Inflammatory macrophage treated with lipopolysaccharide for 1 hour (primary cell): ENCODE measurements at regions not wholly inside any gene's neighbourhood (a gene's known extent, or its start where the extent isn't known, plus 50 kb on each side); places are given as distances from the start of the nearest gene placed in this dataset.

Source experiments
- DNase-seq, 2 donors: peaks; one replicate each; pipeline ENCODE4 v3.0.0-alpha.2; 2020 to 2022

GRCh38 chr6:63371104-63371715 is 51.4 kb upstream of the LGSN start:
- DNase-seq, result no peak

GRCh38 chr6:63372951-63373533 is 53.3 kb upstream of the LGSN start:
- no peak for DNase-seq

GRCh38 chr6:63389191-63389844 is 69.5 kb upstream of the LGSN start:
- no peak for DNase-seq

GRCh38 chr6:63391203-63391970 is 71.6 kb upstream of the LGSN start:
- no peak for DNase-seq

- no peak for DNase-seq
Measured at GRCh38 chr6:63392092-63392724, 72.4 kb upstream of the LGSN start.

GRCh38 chr6:63394656-63395308 is 75.0 kb upstream of the LGSN start:
- no peak for DNase-seq

GRCh38 chr6:63395381-63395780 is 75.6 kb upstream of the LGSN start:
- DNase-seq, result no peak

GRCh38 chr6:63403725-63404124 is 83.9 kb upstream of the LGSN start:
- DNase-seq, result no peak

GRCh38 chr6:63410435-63411426 is 90.9 kb upstream of the LGSN start:
- no peak for DNase-seq

- DNase-seq, result no peak
Measured at GRCh38 chr6:63415286-63415685, 95.5 kb upstream of the LGSN start.

GRCh38 chr6:63418741-63419140 is 99.0 kb upstream of the LGSN start:
- DNase-seq, result peak; percentile 56 to 63

- DNase-seq, result no peak
Measured at GRCh38 chr6:63424636-63425035, 104.9 kb upstream of the LGSN start.

- no peak for DNase-seq
Measured at GRCh38 chr6:63425493-63425892, 105.7 kb upstream of the LGSN start.

- DNase-seq, result no peak
Measured at GRCh38 chr6:63426844-63427243, 107.1 kb upstream of the LGSN start.

- no peak for DNase-seq
Measured at GRCh38 chr6:63427951-63428350, 108.2 kb upstream of the LGSN start.

- DNase-seq, result no peak
Measured at GRCh38 chr6:63430985-63431519, 111.3 kb upstream of the LGSN start.

- DNase-seq, result no peak
Measured at GRCh38 chr6:63434943-63435342, 115.2 kb upstream of the LGSN start.

GRCh38 chr6:63436356-63436755 is 116.6 kb upstream of the LGSN start:
- no peak for DNase-seq

- no peak for DNase-seq
Measured at GRCh38 chr6:63437058-63437457, 117.3 kb upstream of the LGSN start.

GRCh38 chr6:63440057-63440456 is 120.3 kb upstream of the LGSN start:
- no peak for DNase-seq

GRCh38 chr6:63440594-63440993 is 120.8 kb upstream of the LGSN start:
- DNase-seq, result no peak
